B cell (primary cell): ENCODE measurements at regions not wholly inside any gene's neighbourhood (a gene's known extent, or its start where the extent isn't known, plus 50 kb on each side); places are given as distances from the start of the nearest gene placed in this dataset.

Experiments
- EZH2 ChIP-seq: IDR thresholded peaks from 2 replicates; pipeline ENCODE4 v1.6.1; 2012; ENCODE audit warnings: borderline replicate concordance, low read depth, mild to moderate bottlenecking, moderate library complexity, low read length; ENCODE audit not compliant: insufficient read depth, poor library complexity, severe bottlenecking
- TF ChIP-seq, protein P1 (sequence below): fragments of 200-600 bp; IDR thresholded peaks from one replicate; pipeline ENCODE4 v1.8.0; 2022; ENCODE audit warnings: antibody characterized with exemption, mild to moderate bottlenecking

DNA sequence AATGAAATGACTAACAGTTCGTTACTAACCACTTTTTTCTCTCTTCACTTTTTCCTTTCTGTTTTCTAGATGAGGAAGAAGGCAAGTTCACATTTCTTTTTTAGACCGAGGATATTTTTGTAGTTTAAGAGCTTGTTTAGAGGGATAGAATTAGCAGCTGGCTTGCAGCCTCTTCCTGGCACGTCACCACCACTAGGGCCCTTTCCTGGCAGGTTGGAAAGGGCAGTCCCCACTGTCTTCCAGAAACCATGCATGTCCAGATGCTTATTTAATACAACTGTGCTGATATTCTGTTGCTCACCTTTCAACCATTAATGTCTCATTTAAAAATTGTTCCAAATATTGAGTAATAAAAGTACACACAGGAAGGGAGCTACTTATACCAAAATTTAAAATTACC is 209.5 kb upstream of the PACRGL start:
- no peak for TF ChIP-seq EZH2
- TF ChIP-seq, protein P1, sequence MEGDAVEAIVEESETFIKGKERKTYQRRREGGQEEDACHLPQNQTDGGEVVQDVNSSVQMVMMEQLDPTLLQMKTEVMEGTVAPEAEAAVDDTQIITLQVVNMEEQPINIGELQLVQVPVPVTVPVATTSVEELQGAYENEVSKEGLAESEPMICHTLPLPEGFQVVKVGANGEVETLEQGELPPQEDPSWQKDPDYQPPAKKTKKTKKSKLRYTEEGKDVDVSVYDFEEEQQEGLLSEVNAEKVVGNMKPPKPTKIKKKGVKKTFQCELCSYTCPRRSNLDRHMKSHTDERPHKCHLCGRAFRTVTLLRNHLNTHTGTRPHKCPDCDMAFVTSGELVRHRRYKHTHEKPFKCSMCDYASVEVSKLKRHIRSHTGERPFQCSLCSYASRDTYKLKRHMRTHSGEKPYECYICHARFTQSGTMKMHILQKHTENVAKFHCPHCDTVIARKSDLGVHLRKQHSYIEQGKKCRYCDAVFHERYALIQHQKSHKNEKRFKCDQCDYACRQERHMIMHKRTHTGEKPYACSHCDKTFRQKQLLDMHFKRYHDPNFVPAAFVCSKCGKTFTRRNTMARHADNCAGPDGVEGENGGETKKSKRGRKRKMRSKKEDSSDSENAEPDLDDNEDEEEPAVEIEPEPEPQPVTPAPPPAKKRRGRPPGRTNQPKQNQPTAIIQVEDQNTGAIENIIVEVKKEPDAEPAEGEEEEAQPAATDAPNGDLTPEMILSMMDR, result no peak
